ACHN (cell line): ENCODE measurements at regions not wholly inside any gene's neighbourhood (a gene's known extent, or its start where the extent isn't known, plus 50 kb on each side); places are given as distances from the start of the nearest gene placed in this dataset.
A peak's percentile ranks its signal among the peaks of the same experiment; 100 is the strongest.
"Not testable (repeated sequence)": the region's sequence is repeated elsewhere in the genome, so short reads cannot be mapped to it uniquely, and the experiment has no call there.

ENCODE experiments used
- DNase-seq: peaks from one replicate; pipeline ENCODE4 v3.0.0-alpha.2; 2015
- in situ Hi-C: cut with HindIII; loops from 2 replicates; pipeline ENCODE4 v1.10.0; 2017; ENCODE audit warnings: low sequenced_read_pairs, low pct_ligation_motif_present, low pct_unique_long_range_greater_than_20kb

- peak; percentile 37 for DNase-seq
- in situ Hi-C loops, result loop anchor here (25.0 kb wide), 1 partner anchor 1142 kb away; the partner anchor contains the start of gene FZD8
These were observed 346.1 kb upstream of the ANKRD30A start for GRCh38 chr10:36779238-36779846.

DNA sequence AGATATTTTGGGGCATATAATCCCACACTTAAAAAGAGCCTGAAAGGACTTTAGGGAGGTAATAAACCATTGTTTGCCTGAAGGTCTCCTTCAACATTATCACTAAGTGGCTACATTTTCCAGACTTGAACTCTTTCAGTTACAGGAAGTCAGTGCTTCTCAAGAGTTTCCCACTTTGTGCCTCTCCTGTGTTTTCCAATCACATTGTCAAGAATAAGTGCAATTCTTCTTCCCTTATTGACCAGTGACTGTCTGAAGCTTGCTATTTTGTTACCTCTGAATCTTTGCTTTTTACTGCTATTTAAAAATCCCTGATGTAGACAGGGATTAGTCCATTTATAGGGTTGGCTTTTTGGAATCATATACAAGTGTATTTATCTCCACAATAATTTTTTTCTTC, 346.7 kb upstream of the ANKRD30A start:
- in situ Hi-C loops, result loop anchor here (25.0 kb wide), 1 partner anchor 1141 kb away; the partner anchor contains the start of gene FZD8
- no peak for DNase-seq

- in situ Hi-C loops, result no loop called here
- no peak for DNase-seq
These were observed 351.7 kb upstream of the ANKRD30A start for GRCh38 chr10:36773652-36774051.

DNA sequence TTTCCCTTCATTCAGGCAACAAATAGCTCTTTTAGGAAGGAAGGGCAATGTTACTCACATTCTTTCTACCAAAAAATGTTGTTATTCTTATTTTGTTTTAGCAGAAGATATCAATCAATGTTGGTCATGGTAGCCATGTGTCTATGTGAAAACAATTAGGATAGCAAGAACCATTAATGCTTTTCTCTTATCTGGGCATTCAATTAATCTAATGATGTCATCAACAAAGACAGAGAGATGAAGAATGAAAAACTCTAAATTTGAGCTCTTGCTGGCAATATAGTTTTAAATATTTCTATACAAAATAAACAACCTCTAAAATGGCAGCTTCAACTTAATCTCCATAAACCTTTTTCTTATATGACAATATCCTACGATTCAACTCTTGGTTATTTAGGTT, 353.7 kb upstream of the ANKRD30A start:
- in situ Hi-C loops, result no loop called here
- DNase-seq, result no peak

GRCh38 chr10:36769741-36770140, 355.7 kb upstream of the ANKRD30A start:
- DNase-seq, in situ Hi-C loops: not testable (repeated sequence)

GRCh38 chr10:36766940-36767339, 358.5 kb upstream of the ANKRD30A start:
- DNase-seq, result no peak
- in situ Hi-C loops, result no loop called here

- in situ Hi-C loops, result no loop called here
These were observed 359.0 kb upstream of the ANKRD30A start for GRCh38 chr10:36766415-36766810.

DNA sequence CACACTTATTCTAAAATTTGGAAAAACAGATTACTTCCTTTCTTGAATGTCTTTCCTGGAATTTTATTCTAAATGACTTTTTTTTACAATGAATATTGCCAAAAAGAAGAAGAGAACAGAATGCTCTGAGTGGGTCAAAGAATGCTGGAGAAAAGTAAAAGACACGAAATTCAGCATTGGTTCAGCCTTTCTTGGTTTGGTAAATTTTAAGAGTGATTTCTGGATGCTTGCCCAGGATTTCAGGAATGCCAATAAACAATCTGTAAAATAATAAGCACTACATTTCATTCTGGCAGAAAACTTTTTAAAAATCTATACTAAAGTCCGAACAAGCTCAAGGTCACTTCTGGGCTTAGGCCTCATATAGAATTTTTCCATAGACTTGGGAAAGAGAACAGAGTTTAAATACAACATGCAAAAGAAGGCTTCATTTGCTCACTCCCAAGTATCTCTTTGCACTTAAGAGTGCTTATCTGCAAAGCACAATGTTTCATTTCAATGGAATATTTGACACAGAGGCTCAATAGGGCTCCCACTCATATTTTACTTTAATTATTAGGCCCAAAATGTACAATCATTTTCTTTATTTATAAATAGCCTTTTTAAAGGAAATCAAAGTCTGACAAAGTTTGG, 359.5 kb upstream of the ANKRD30A start:
- DNase-seq, result no peak
- in situ Hi-C loops, result no loop called here

More at GRCh38 chr10:36766415-36766810, 359.0 kb upstream of the ANKRD30A start:
- DNase-seq, result no peak

- in situ Hi-C loops, result no loop called here
These were observed 360.6 kb upstream of the ANKRD30A start for GRCh38 chr10:36764823-36765222.

DNA sequence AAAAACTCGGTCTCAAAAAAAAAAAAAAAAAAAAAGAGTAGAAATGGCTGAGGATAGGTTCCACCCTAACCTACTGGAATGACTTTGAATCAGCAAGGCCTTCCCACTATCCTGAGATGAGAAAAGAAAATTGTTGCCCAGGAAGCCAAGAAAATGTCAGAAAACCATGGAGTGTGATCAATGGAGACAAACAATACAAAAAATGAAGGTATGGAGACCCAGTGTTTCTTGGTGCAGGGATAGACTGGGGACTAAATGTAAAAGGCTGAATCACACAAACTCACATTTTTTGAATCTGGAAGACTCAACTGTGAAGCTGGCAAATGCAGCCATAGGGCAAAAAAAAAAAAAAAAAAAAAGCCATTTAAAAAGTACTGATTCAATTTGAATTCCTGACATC, 364.3 kb upstream of the ANKRD30A start:
- DNase-seq, result no peak
- in situ Hi-C loops, result no loop called here

More at GRCh38 chr10:36764823-36765222, 360.6 kb upstream of the ANKRD30A start:
- DNase-seq, result no peak

DNA sequence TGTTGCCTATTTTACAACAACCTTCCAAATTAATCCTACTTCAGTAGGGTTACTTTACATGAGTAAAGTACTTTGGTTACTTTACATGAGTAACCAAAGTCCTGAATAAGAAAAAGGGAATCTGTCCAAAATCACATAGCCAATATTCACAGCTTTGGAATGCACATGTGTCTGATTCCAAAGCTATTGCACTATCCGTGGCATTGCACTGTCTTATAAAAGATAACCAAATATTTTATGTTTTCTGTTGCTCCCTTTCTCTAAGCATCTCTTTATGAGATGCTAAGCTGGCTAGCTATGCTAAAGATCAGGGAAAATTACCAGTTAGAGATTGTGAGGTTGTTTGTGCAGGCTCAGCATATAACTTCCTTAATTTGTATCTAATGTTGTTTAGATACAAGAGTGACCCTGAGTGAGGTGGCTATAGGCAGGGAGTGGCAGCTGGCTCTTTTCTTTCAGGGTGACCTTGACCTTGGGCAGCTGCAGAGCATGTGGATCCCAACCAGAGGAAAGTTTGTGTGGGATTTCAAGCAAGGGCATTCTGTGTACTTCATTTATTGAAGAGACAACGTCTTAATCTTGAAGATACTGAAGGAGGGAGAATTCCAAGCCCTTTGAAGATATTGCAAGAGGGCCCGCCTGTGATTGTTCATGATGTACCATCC, 366.1 kb upstream of the ANKRD30A start:
- in situ Hi-C loops, result no loop called here

GRCh38 chr10:36748128-36748871, 377.1 kb upstream of the ANKRD30A start:
- no peak for DNase-seq
- in situ Hi-C loops, result no loop called here

More for the DNA sequence above, 366.1 kb upstream of the ANKRD30A start:
- no peak for DNase-seq

GRCh38 chr10:36739884-36740445, 385.4 kb upstream of the ANKRD30A start:
- DNase-seq, result no peak

GRCh38 chr10:36738738-36739431, 386.5 kb upstream of the ANKRD30A start:
- no peak for DNase-seq
- in situ Hi-C loops, result no loop called here

More at GRCh38 chr10:36739884-36740445, 385.4 kb upstream of the ANKRD30A start:
- in situ Hi-C loops, result no loop called here

DNA sequence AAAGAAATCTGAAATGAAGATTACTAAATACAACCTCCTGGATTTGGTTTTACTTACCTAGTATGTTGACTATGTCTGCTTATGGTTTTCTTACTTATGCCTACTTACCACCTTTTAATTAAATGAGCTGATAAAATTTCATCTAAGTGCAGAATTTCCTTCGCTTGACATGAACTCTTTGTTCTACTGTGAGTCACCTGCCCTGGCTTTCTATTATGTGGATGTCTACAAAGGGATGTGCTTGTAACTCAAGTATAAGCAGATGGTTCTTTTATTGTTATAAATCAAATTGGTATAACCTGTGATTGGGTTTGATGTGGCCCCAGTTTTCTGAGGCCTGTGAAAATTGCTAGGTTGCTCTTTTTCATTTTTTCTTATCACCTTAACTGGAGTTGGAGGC, 389.1 kb upstream of the ANKRD30A start:
- in situ Hi-C loops, result no loop called here
- DNase-seq, result no peak

GRCh38 chr10:36734590-36734989, 390.8 kb upstream of the ANKRD30A start:
- in situ Hi-C loops, DNase-seq: not testable (repeated sequence)

DNA sequence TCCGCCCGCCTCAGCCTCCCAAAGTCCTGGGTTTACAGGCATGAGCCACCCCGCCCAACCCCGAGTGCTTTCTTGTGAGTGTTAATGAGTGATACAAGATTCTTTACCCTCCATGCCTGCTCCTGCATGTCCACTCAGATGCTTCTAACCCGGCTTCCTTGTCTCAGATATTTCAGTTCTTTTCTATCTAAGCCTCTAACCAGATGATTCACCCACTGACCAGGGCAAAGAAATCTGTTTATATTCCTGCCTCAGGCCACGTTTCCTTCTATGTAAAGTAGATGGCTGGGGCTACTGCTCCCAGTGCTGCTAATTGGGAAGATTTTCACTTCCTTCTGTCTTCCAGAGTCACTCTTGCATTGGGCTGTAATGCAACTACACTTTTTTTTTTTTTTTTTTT, 395.1 kb upstream of the ANKRD30A start:
- DNase-seq, result no peak
- in situ Hi-C loops, result no loop called here

DNA sequence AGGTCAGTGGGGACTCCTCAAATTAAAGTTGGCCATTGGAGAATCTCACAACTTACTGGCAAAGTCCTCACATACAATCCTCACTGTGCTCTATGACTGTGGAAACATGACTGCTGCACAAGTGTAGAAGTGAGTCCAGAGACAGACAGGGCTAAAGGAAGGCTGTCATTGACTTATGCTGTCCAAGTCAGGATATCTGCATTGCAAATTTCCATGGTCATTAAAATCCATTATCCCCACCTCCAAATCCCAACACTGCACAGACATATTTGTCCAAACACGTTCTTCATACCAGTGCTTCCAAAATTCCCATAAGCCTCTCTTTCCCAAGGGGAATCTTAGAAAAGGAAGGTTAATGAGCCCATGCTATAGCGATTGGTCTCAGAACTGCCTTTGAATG, 396.8 kb upstream of the ANKRD30A start:
- no peak for DNase-seq
- in situ Hi-C loops, result no loop called here
